ENCODE measurements at regions not wholly inside any gene's neighbourhood (a gene's known extent, or its start where the extent isn't known, plus 50 kb on each side); places are given as distances from the start of the nearest gene placed in this dataset.

- Mint-ChIP-seq H3K36me3 (ENCODE audit: unreplicated experiment) (peaks cover 5% of the 10 kb centered on the region), H3K9me3 (ENCODE audit: unreplicated experiment) (no peaks in the 10 kb centered on the region), H3K4me3 (ENCODE audit: unreplicated experiment) (no peak overlapping the region)
Measured at GRCh38 chr4:136219592-136220125, 1312.6 kb downstream of the PCDH18 start.

GRCh38 chr4:136203199-136203598 is 1329.1 kb downstream of the PCDH18 start:
- Mint-ChIP-seq H3K27me3 (ENCODE audit: unreplicated experiment) (no peaks in the 10 kb centered on the region), H3K4me3 (ENCODE audit: unreplicated experiment) (no peak overlapping the region), H3K36me3 (ENCODE audit: unreplicated experiment) (no peaks in the 10 kb centered on the region), H3K9me3 (ENCODE audit: unreplicated experiment) (no peaks in the 10 kb centered on the region), H3K4me1 (ENCODE audit: low read depth, unreplicated experiment) (no peaks in the 10 kb centered on the region), H3K27ac (ENCODE audit: unreplicated experiment) (no peak overlapping the region)
- no peak for DNase-seq
- no peak for TF ChIP-seq CTCF (IDR thresholded peaks at IDR 0.05; ENCODE audit: partially characterized antibody, unreplicated experiment)

More at GRCh38 chr4:136219592-136220125, 1312.6 kb downstream of the PCDH18 start:
- no peak for DNase-seq
- H3K27me3 Mint-ChIP-seq (ENCODE audit: unreplicated experiment) = no peaks in the 10 kb centered on the region
- no peaks in the 10 kb centered on the region for H3K4me1 Mint-ChIP-seq (ENCODE audit: low read depth, unreplicated experiment)
- no peak for TF ChIP-seq CTCF (IDR thresholded peaks at IDR 0.05; ENCODE audit: partially characterized antibody, unreplicated experiment)
- no peak overlapping the region for H3K27ac Mint-ChIP-seq (ENCODE audit: unreplicated experiment)

- Mint-ChIP-seq H3K27ac (ENCODE audit: unreplicated experiment) (no peak overlapping the region), H3K4me3 (ENCODE audit: unreplicated experiment) (no peak overlapping the region)
- no peak for TF ChIP-seq CTCF (IDR thresholded peaks at IDR 0.05; ENCODE audit: partially characterized antibody, unreplicated experiment)
Measured at GRCh38 chr4:136198358-136198757, 1333.9 kb downstream of the PCDH18 start.

GRCh38 chr4:136194962-136195361 is 1337.3 kb downstream of the PCDH18 start:
- H3K36me3 Mint-ChIP-seq (ENCODE audit: unreplicated experiment) = no peaks in the 10 kb centered on the region

More at GRCh38 chr4:136198358-136198757, 1333.9 kb downstream of the PCDH18 start:
- Mint-ChIP-seq H3K4me1 (ENCODE audit: low read depth, unreplicated experiment) (no peaks in the 10 kb centered on the region), H3K27me3 (ENCODE audit: unreplicated experiment) (no peaks in the 10 kb centered on the region), H3K36me3 (ENCODE audit: unreplicated experiment) (no peaks in the 10 kb centered on the region), H3K9me3 (ENCODE audit: unreplicated experiment) (no peaks in the 10 kb centered on the region)
- no peak for DNase-seq

More at GRCh38 chr4:136194962-136195361, 1337.3 kb downstream of the PCDH18 start:
- DNase-seq = no peak
- H3K9me3 Mint-ChIP-seq (ENCODE audit: unreplicated experiment) = no peaks in the 10 kb centered on the region
- no peaks in the 10 kb centered on the region for H3K4me1 Mint-ChIP-seq (ENCODE audit: low read depth, unreplicated experiment)
- no peaks in the 10 kb centered on the region for H3K27me3 Mint-ChIP-seq (ENCODE audit: unreplicated experiment)
- H3K4me3 Mint-ChIP-seq (ENCODE audit: unreplicated experiment) = no peak overlapping the region
- H3K27ac Mint-ChIP-seq (ENCODE audit: unreplicated experiment) = no peak overlapping the region
- no peak for TF ChIP-seq CTCF (IDR thresholded peaks at IDR 0.05; ENCODE audit: partially characterized antibody, unreplicated experiment)

Data from glutamatergic neuron (in vitro differentiated cells).